Tibial artery (tissue), 4 donors: ENCODE measurements at regions not wholly inside any gene's neighbourhood (a gene's known extent, or its start where the extent isn't known, plus 50 kb on each side); places are given as distances from the start of the nearest gene placed in this dataset.

Experiments
- DNase-seq, 2 donors: peaks; one replicate each; pipeline ENCODE4 v3.0.0-alpha.2; 2019
- H3K27ac ChIP-seq, 2 donors: fragments of 200-600 bp; sonication (generic) in 1 of 2; 1 replicate in 1 of 2; 2 replicates in 1 of 2; pipeline ENCODE4 v1.5.1; 2018 to 2019; ENCODE audit warnings: mild to moderate bottlenecking in 1 of 2
- H3K27me3 ChIP-seq, 2 donors: fragments of 200-600 bp; sonication (generic) in 1 of 2; one replicate each; pipeline versions ENCODE4 v1.5.1 to v1.6.0; 2016 to 2019
- H3K36me3 ChIP-seq, 3 donors: fragments of 200-600 bp; sonication (generic) in 2 of 3; one replicate each; pipeline ENCODE4 v1.5.1; 2016 to 2019; ENCODE audit warnings: mild to moderate bottlenecking in 2 of 3
- H3K4me1 ChIP-seq, 4 donors: fragments of 200-600 bp; sonication (generic) in 2 of 4; 1 replicate in 3 of 4; 2 replicates in 1 of 4; pipeline ENCODE4 v1.5.1; 2016 to 2019
- H3K4me3 ChIP-seq, 2 donors: fragments of 200-600 bp; sonication (generic) in 1 of 2; 1 replicate in 1 of 2; 2 replicates in 1 of 2; pipeline ENCODE4 v1.5.1; 2018 to 2019; ENCODE audit warnings: mild to moderate bottlenecking in 2 of 2
- H3K9me3 ChIP-seq, 3 donors: fragments of 200-600 bp; sonication (generic) in 1 of 3; one replicate each; pipeline ENCODE4 v1.5.1; 2016 to 2019
- CTCF ChIP-seq, 2 experiments: fragments of 200-600 bp in 1 of 2; fragments of 450-650 bp in 1 of 2; IDR thresholded peaks; one replicate each; pipeline ENCODE4 v1.5.1; 2017 to 2019; ENCODE audit warnings: antibody characterized with exemption in 2 of 2, mild to moderate bottlenecking in 1 of 2, moderate library complexity in 1 of 2
- intact Hi-C: fragments of 100-400 bp; cut with DNase I; formaldehyde crosslinking; loops from one replicate; pipeline ENCODE4 v1.15.0; 2023; ENCODE audit warnings: low total_unique reads

- TF ChIP-seq CTCF (IDR thresholded peaks at IDR 0.05) = no peak
- H3K36me3 ChIP-seq = no peaks in the 10 kb centered on the region
- no peak for DNase-seq
- intact Hi-C loops = no loop called here
- no peaks in the 10 kb centered on the region for H3K27me3 ChIP-seq
- no peak overlapping the region for H3K27ac ChIP-seq
- peaks cover 0 to 4% (median 0%) of the 10 kb centered on the region in 3 donors for H3K9me3 ChIP-seq
- no peaks in the 10 kb centered on the region for H3K4me1 ChIP-seq
- no peak overlapping the region for H3K4me3 ChIP-seq
Observed at GRCh38 chr4:124913237-124913636, 200.7 kb upstream of the ANKRD50 start.

DNA sequence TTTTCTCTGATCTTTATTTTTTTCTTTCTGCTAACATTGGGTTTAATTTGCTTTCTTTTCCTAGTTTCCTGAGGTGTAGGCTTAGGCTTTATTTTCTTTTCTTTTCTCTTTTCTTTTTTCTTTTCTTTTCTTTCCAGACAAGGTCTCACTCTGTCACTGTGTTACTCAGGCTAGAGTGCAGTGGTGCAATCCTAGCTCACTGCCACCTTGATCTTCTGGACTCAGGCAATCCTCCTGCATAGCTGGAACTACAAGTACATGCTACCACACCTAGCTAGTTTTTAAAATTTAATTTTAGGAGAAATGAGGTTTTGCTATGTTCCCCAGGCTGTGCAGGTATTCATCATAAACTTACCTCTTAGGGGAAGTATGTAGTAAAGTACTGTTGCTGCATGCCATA, 197.8 kb upstream of the ANKRD50 start:
- DNase-seq = no peak
- H3K4me3 ChIP-seq = no peak overlapping the region
- H3K27me3 ChIP-seq = no peaks in the 10 kb centered on the region
- H3K9me3 ChIP-seq = peaks cover 0 to 4% (median 0%) of the 10 kb centered on the region in 3 donors
- no peaks in the 10 kb centered on the region for H3K4me1 ChIP-seq
- intact Hi-C loops = no loop called here
- no peaks in the 10 kb centered on the region for H3K36me3 ChIP-seq
- no peak for TF ChIP-seq CTCF (IDR thresholded peaks at IDR 0.05)
- H3K27ac ChIP-seq = no peak overlapping the region

- no peak for DNase-seq
- no peak overlapping the region for H3K4me3 ChIP-seq
- H3K27me3 ChIP-seq = no peaks in the 10 kb centered on the region
- no peaks in the 10 kb centered on the region for H3K36me3 ChIP-seq
- H3K27ac ChIP-seq = no peak overlapping the region
- H3K9me3 ChIP-seq = peaks cover 0 to 4% (median 0%) of the 10 kb centered on the region in 3 donors
- no peak for TF ChIP-seq CTCF (IDR thresholded peaks at IDR 0.05)
- intact Hi-C loops = no loop called here
- peaks cover 0 to 12% (median 0%) of the 10 kb centered on the region in 4 donors for H3K4me1 ChIP-seq
Observed at GRCh38 chr4:124907881-124908280, 195.3 kb upstream of the ANKRD50 start.

GRCh38 chr4:124905441-124905840, 192.9 kb upstream of the ANKRD50 start:
- Histone ChIP-seq H3K9me3 (no peaks in the 10 kb centered on the region), H3K4me3 (no peak overlapping the region), H3K27me3 (no peaks in the 10 kb centered on the region), H3K4me1 (peaks cover 0 to 12% (median 0%) of the 10 kb centered on the region in 4 donors), H3K27ac (no peak overlapping the region), H3K36me3 (no peaks in the 10 kb centered on the region)
- no peak for TF ChIP-seq CTCF (IDR thresholded peaks at IDR 0.05)
- intact Hi-C loops = no loop called here
- DNase-seq = no peak

DNA sequence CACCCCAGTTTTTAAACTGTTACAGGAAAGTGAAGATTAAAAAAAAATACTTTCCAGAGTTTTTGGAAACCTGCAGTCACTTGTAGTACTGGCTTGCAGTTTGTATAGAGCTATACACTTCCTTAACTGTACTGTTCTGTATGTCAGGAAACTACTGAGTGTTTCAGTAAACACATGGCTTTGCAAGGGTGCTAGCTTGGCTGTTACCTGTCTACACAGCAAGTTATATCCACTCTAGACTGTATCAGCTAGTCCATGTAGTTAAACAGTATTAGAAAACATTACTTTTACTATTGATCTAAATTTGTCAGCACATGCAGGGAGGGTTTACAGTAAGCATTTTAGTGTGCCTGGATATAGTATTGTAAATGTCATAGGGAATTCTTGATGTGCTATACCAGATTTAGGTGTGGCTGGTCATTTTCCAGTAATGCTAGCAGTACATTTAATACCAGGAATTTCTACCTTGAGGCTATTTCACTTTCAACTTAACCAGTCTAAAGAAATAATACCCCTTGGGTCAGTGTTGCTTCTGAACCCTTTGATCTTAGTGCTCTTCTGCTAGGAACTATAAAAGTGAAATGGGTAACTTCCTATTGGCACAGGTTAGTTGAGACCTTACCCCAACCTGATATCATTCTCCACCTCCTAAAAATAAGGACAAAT, 192.3 kb upstream of the ANKRD50 start:
- Histone ChIP-seq H3K27me3 (no peaks in the 10 kb centered on the region), H3K4me1 (peaks cover 0 to 12% (median 0%) of the 10 kb centered on the region in 4 donors), H3K36me3 (no peaks in the 10 kb centered on the region), H3K27ac (no peak overlapping the region), H3K9me3 (no peaks in the 10 kb centered on the region), H3K4me3 (no peak overlapping the region)
- intact Hi-C loops = no loop called here
- no peak for DNase-seq
- TF ChIP-seq CTCF (IDR thresholded peaks at IDR 0.05) = no peak
